PC-3 (cell line): ENCODE measurements at regions not wholly inside any gene's neighbourhood (a gene's known extent, or its start where the extent isn't known, plus 50 kb on each side); places are given as distances from the start of the nearest gene placed in this dataset.
"Not testable (repeated sequence)": the region's sequence is repeated elsewhere in the genome, so short reads cannot be mapped to it uniquely, and the experiment has no call there.

Source experiments
- ATAC-seq: fragments of 200-7000 bp; cut with Tn5 transposase; 2 replicates; pipeline ENCODE4 v1.9.1; 2020; ENCODE audit warnings: mild to moderate bottlenecking, moderate library complexity
- BruUV-seq: library from RNA; stranded (reverse); fragments of 400-500 nt; replicated peaks from 2 replicates; lab custom pipeline; 2021; lab: Mats Ljungman, UMichigan
- CTCF ChIA-PET: fragments of 300-600 bp; sonication (Branson Sonifier 250); formaldehyde crosslinking; loops from one replicate; lab custom pipeline; 2022; ENCODE audit warnings: antibody characterized with exemption; lab: Charles Lee
- POLR2A ChIA-PET: fragments of 300-600 bp; sonication (Branson Sonifier 250); formaldehyde crosslinking; loops from one replicate; lab custom pipeline; 2022; ENCODE audit warnings: antibody characterized with exemption; ENCODE audit not compliant: unreplicated experiment; lab: Charles Lee
- DNase-seq: peaks from one replicate; pipeline ENCODE4 v3.0.0-alpha.2; 2015
- H2AFZ ChIP-seq: fragments of 300-600 bp; sonication (generic); 2 replicates; pipeline ENCODE4 v1.6.0; 2016; ENCODE audit warnings: antibody characterized with exemption, low read length
- H3F3A ChIP-seq: fragments of 300-600 bp; sonication (generic); one replicate; pipeline ENCODE4 v1.6.0; 2017; ENCODE audit warnings: antibody characterized with exemption, low read length, control low read depth, mild to moderate bottlenecking; ENCODE audit not compliant: unreplicated experiment
- H3K27ac ChIP-seq: fragments of 300-600 bp; sonication (generic); 2 replicates; pipeline ENCODE4 v1.5.1; 2016; ENCODE audit warnings: mild to moderate bottlenecking, low read length
- H3K27me3 ChIP-seq: fragments of 300-600 bp; sonication (generic); 2 replicates; pipeline ENCODE4 v1.6.1; 2016; ENCODE audit warnings: low read length, mixed read lengths
- H3K36me3 ChIP-seq: fragments of 300-600 bp; sonication (generic); 2 replicates; pipeline ENCODE4 v1.6.1; 2016; ENCODE audit warnings: low read depth, mixed run types, low read length, mixed read lengths
- H3K4me1 ChIP-seq: fragments of 300-600 bp; sonication (generic); 2 replicates; pipeline ENCODE4 v1.5.1; 2016; ENCODE audit warnings: low read length; ENCODE audit not compliant: insufficient read depth
- H3K4me2 ChIP-seq: fragments of 300-600 bp; sonication (generic); 2 replicates; pipeline ENCODE4 v1.6.0; 2016; ENCODE audit warnings: low read length
- H3K4me3 ChIP-seq: fragments of 300-600 bp; sonication (generic); 2 replicates; pipeline ENCODE4 v1.5.1; 2016; ENCODE audit warnings: mild to moderate bottlenecking, low read length, mixed read lengths
- H3K79me2 ChIP-seq: fragments of 300-600 bp; sonication (generic); 2 replicates; pipeline ENCODE4 v1.6.1; 2017; ENCODE audit warnings: low read length, mixed read lengths
- H3K9ac ChIP-seq: fragments of 300-600 bp; sonication (generic); 2 replicates; pipeline ENCODE4 v1.6.0; 2016; ENCODE audit warnings: mild to moderate bottlenecking, low read length
- H3K9me2 ChIP-seq: fragments of 300-600 bp; sonication (generic); replicated peaks from 2 replicates; pipeline ENCODE4 v1.6.1; 2016; ENCODE audit warnings: mixed run types, low read length, mixed read lengths
- H3K9me3 ChIP-seq: fragments of 300-600 bp; sonication (generic); 2 replicates; pipeline ENCODE4 v1.6.1; 2016; ENCODE audit warnings: low read length, mixed read lengths
- H4K20me1 ChIP-seq: fragments of 300-600 bp; sonication (generic); 2 replicates; pipeline ENCODE4 v1.6.1; 2016; ENCODE audit warnings: low read length, mixed read lengths
- CTCF ChIP-seq: fragments of 300-600 bp; sonication (generic); conservative IDR thresholded peaks from 2 replicates; pipeline ENCODE4 v1.5.1; 2017; ENCODE audit warnings: antibody characterized with exemption, low read depth, mild to moderate bottlenecking, low read length
- EZH2 ChIP-seq: fragments of 300-600 bp; sonication (generic); IDR thresholded peaks from one replicate; pipeline ENCODE4 v1.6.1; 2017; ENCODE audit warnings: antibody characterized with exemption, mild to moderate bottlenecking, low read length; ENCODE audit not compliant: unreplicated experiment
- EZH2phosphoT487 ChIP-seq: fragments of 300-600 bp; sonication (generic); IDR thresholded peaks from 2 replicates; pipeline ENCODE4 v1.6.1; 2018; ENCODE audit warnings: mild to moderate bottlenecking, antibody characterized with exemption, low read length, borderline replicate concordance
- intact Hi-C: fragments of 100-400 bp; cut with micrococcal nuclease; formaldehyde crosslinking; loops from 2 replicates; pipeline ENCODE4 v1.9.0; 2023

DNA sequence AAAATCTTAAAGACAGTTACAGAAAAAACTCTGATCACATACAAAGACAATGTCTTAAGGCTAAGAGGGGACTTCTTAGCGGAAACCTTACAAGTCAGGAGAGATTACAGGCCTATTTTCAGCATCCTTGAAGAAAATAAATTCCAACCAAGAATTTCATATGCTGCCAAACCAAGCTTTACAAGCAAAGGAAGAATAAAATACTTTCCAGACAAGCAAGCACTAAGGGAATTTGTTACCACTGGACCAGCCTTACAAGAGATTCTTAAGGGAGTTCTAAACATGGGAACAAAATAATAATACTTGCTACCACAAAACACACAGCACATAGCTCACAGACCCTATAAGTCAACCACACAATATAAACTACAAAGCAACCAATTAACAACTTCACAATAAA is 255.8 kb upstream of the ZFP42 start:
- BruUV-seq = no TSS peak
- Histone ChIP-seq H3K27me3 (no peaks in the 10 kb centered on the region), H3K79me2 (no peaks in the 10 kb centered on the region), H3K27ac (no peak overlapping the region), H3F3A (no peaks in the 10 kb centered on the region), H3K9me2 (no peaks in the 10 kb centered on the region), H3K4me2 (no peak overlapping the region), H4K20me1 (no peaks in the 10 kb centered on the region), H3K9me3 (0 out of 2 replicates have a peak, but pooled peaks cover 4% of the 10 kb centered on the region), H3K36me3 (no peaks in the 10 kb centered on the region), H3K4me1 (no peaks in the 10 kb centered on the region), H3K4me3 (no peak overlapping the region), H2AFZ (no peak overlapping the region), H3K9ac (no peak overlapping the region)
- DNase-seq = no peak
- TF ChIP-seq EZH2 (no peak), EZH2phosphoT487 (no peak), CTCF (no peak)
- no peak for ATAC-seq
- ChIA-PET POLR2A (no interaction called here), CTCF (no interaction called here)
- intact Hi-C loops = no loop called here

- Histone ChIP-seq H3K9me3 (0 out of 2 replicates have a peak, but pooled peaks cover 2% of the 10 kb centered on the region), H3K27ac (no peak overlapping the region), H3K4me2 (no peak overlapping the region), H3K4me3 (no peak overlapping the region), H2AFZ (no peak overlapping the region), H4K20me1 (no peaks in the 10 kb centered on the region), H3F3A (no peaks in the 10 kb centered on the region), H3K36me3 (no peaks in the 10 kb centered on the region), H3K27me3 (no peaks in the 10 kb centered on the region), H3K4me1 (no peaks in the 10 kb centered on the region), H3K9ac (no peak overlapping the region), H3K9me2 (no peaks in the 10 kb centered on the region), H3K79me2 (no peaks in the 10 kb centered on the region)
- no TSS peak for BruUV-seq
- intact Hi-C loops = no loop called here
- POLR2A ChIA-PET = no interaction called here
- DNase-seq (no peak), ATAC-seq (no peak)
- CTCF ChIA-PET = no interaction called here
- TF ChIP-seq CTCF (no peak), EZH2phosphoT487 (no peak), EZH2 (no peak)
Measured at GRCh38 chr4:187744911-187745310, 250.7 kb upstream of the ZFP42 start.

GRCh38 chr4:187750652-187751051 is 244.9 kb upstream of the ZFP42 start:
- BruUV-seq, H3K4me3 ChIP-seq, DNase-seq, H3K9me2 ChIP-seq, ATAC-seq, H3K4me2 ChIP-seq, CTCF ChIA-PET, H3K79me2 ChIP-seq, POLR2A ChIA-PET, H4K20me1 ChIP-seq, intact Hi-C loops, H3K9ac ChIP-seq, H3F3A ChIP-seq, H3K27me3 ChIP-seq, H2AFZ ChIP-seq, H3K27ac ChIP-seq, H3K36me3 ChIP-seq, H3K9me3 ChIP-seq, H3K4me1 ChIP-seq: not testable (repeated sequence)
